ENCODE measurements at regions not wholly inside any gene's neighbourhood (a gene's known extent, or its start where the extent isn't known, plus 50 kb on each side); places are given as distances from the start of the nearest gene placed in this dataset.

GRCh38 chr4:137076908-137077307, 455.4 kb downstream of the PCDH18 start:
- no peaks in the 10 kb centered on the region for H3K27me3 ChIP-seq (ENCODE audit: control insufficient read depth, insufficient read depth, low read length)
- H3K4me3 ChIP-seq (ENCODE audit: low read depth, low read length): no peak overlapping the region
- TF ChIP-seq CTCF (IDR thresholded peaks at IDR 0.05; ENCODE audit: insufficient read depth, low read length, severe bottlenecking): no peak
- H3K36me3 ChIP-seq (ENCODE audit: control insufficient read depth, insufficient read depth, low read length): no peaks in the 10 kb centered on the region
- DNase-seq (ENCODE audit: low read depth): no peak
- FAIRE-seq: no peak

GRCh38 chr4:137075586-137075985, 456.7 kb downstream of the PCDH18 start:
- no peak overlapping the region for H3K4me3 ChIP-seq (ENCODE audit: low read depth, low read length)
- DNase-seq (ENCODE audit: low read depth) (no peak), FAIRE-seq (peak; percentile 13)
- H3K27me3 ChIP-seq (ENCODE audit: control insufficient read depth, insufficient read depth, low read length): no peaks in the 10 kb centered on the region
- no peak for TF ChIP-seq CTCF (IDR thresholded peaks at IDR 0.05; ENCODE audit: insufficient read depth, low read length, severe bottlenecking)
- no peaks in the 10 kb centered on the region for H3K36me3 ChIP-seq (ENCODE audit: control insufficient read depth, insufficient read depth, low read length)

- H3K4me3 ChIP-seq (ENCODE audit: low read depth, low read length): no peak overlapping the region
- no peaks in the 10 kb centered on the region for H3K27me3 ChIP-seq (ENCODE audit: control insufficient read depth, insufficient read depth, low read length)
- no peak for DNase-seq (ENCODE audit: low read depth)
- H3K36me3 ChIP-seq (ENCODE audit: control insufficient read depth, insufficient read depth, low read length): no peaks in the 10 kb centered on the region
- no peak for FAIRE-seq
- no peak for TF ChIP-seq CTCF (IDR thresholded peaks at IDR 0.05; ENCODE audit: insufficient read depth, low read length, severe bottlenecking)
Measured at GRCh38 chr4:137070614-137071013, 461.7 kb downstream of the PCDH18 start.

- peak; percentile 32 for FAIRE-seq
- no peak for TF ChIP-seq CTCF (IDR thresholded peaks at IDR 0.05; ENCODE audit: insufficient read depth, low read length, severe bottlenecking)
- H3K4me3 ChIP-seq (ENCODE audit: low read depth, low read length): no peak overlapping the region
- no peaks in the 10 kb centered on the region for H3K36me3 ChIP-seq (ENCODE audit: control insufficient read depth, insufficient read depth, low read length)
- no peak for DNase-seq (ENCODE audit: low read depth)
- H3K27me3 ChIP-seq (ENCODE audit: control insufficient read depth, insufficient read depth, low read length): no peaks in the 10 kb centered on the region
Measured at GRCh38 chr4:137069473-137069872, 462.8 kb downstream of the PCDH18 start.

- H3K27me3 ChIP-seq (ENCODE audit: control insufficient read depth, insufficient read depth, low read length): no peaks in the 10 kb centered on the region
- H3K36me3 ChIP-seq (ENCODE audit: control insufficient read depth, insufficient read depth, low read length): no peaks in the 10 kb centered on the region
- DNase-seq (ENCODE audit: low read depth): no peak
- TF ChIP-seq CTCF (IDR thresholded peaks at IDR 0.05; ENCODE audit: insufficient read depth, low read length, severe bottlenecking): no peak
- no peak overlapping the region for H3K4me3 ChIP-seq (ENCODE audit: low read depth, low read length)
- FAIRE-seq: no peak
Measured at GRCh38 chr4:137067735-137068134, 464.6 kb downstream of the PCDH18 start.

GRCh38 chr4:137065311-137065710, 467.0 kb downstream of the PCDH18 start:
- Histone ChIP-seq H3K36me3 (ENCODE audit: control insufficient read depth, insufficient read depth, low read length) (no peaks in the 10 kb centered on the region), H3K4me3 (ENCODE audit: low read depth, low read length) (no peak overlapping the region), H3K27me3 (ENCODE audit: control insufficient read depth, insufficient read depth, low read length) (no peaks in the 10 kb centered on the region)
- no peak for TF ChIP-seq CTCF (IDR thresholded peaks at IDR 0.05; ENCODE audit: insufficient read depth, low read length, severe bottlenecking)
- FAIRE-seq (no peak), DNase-seq (ENCODE audit: low read depth) (no peak)
